PC-9 (cell line): ENCODE measurements at regions not wholly inside any gene's neighbourhood (a gene's known extent, or its start where the extent isn't known, plus 50 kb on each side); places are given as distances from the start of the nearest gene placed in this dataset.

ENCODE experiments used
- BruUV-seq: library from RNA; stranded (reverse); fragments of 400-500 nt; replicated peaks from 2 replicates; lab custom pipeline; 2021; lab: Mats Ljungman, UMichigan
- CTCF ChIA-PET: fragments of 300-600 bp; sonication (Branson Sonifier 250); formaldehyde crosslinking; loops from one replicate; lab custom pipeline; 2022; ENCODE audit warnings: antibody characterized with exemption; lab: Charles Lee
- POLR2A ChIA-PET: fragments of 300-600 bp; sonication (Branson Sonifier 250); formaldehyde crosslinking; loops from one replicate; lab custom pipeline; 2022; ENCODE audit warnings: antibody characterized with exemption; ENCODE audit not compliant: unreplicated experiment; lab: Charles Lee
- DNase-seq, 2 experiments: peaks; one replicate each; pipeline versions ENCODE4 v3.0.0 to v3.0.0-alpha.2; 2015 to 2022; ENCODE audit warnings: mixed read lengths in 1 of 2
- H2AFZ ChIP-seq: fragments of 200-600 bp; sonication (generic); 2 replicates; pipeline ENCODE4 v1.8.1; 2017; ENCODE audit warnings: antibody characterized with exemption
- H3F3A ChIP-seq: fragments of 200-600 bp; sonication (generic); 2 replicates; pipeline ENCODE4 v1.8.1; 2017; ENCODE audit warnings: antibody characterized with exemption, mild to moderate bottlenecking, low read depth; ENCODE audit not compliant: insufficient read depth
- H3K27ac ChIP-seq: fragments of 200-600 bp; sonication (generic); 2 replicates; pipeline ENCODE4 v1.6.1; 2016; ENCODE audit warnings: mixed run types
- H3K27me3 ChIP-seq: fragments of 200-600 bp; sonication (generic); 2 replicates; pipeline ENCODE4 v1.6.1; 2016; ENCODE audit warnings: low read depth, mixed run types; ENCODE audit not compliant: insufficient read depth
- H3K36me3 ChIP-seq: fragments of 200-600 bp; sonication (generic); 2 replicates; pipeline ENCODE4 v1.6.1; 2016; ENCODE audit warnings: low read depth, mixed run types
- H3K4me1 ChIP-seq: fragments of 200-600 bp; sonication (generic); replicated peaks from 2 replicates; pipeline ENCODE4 v1.6.1; 2016; ENCODE audit warnings: mixed run types; ENCODE audit not compliant: insufficient read depth
- H3K4me2 ChIP-seq: fragments of 200-600 bp; sonication (generic); 2 replicates; pipeline ENCODE4 v1.6.1; 2017; ENCODE audit warnings: mixed run types
- H3K4me3 ChIP-seq: fragments of 200-600 bp; sonication (generic); 2 replicates; pipeline ENCODE4 v1.6.1; 2016; ENCODE audit warnings: mixed run types
- H3K79me2 ChIP-seq: fragments of 200-600 bp; sonication (generic); 2 replicates; pipeline ENCODE4 v1.6.1; 2017; ENCODE audit warnings: low read depth, mixed run types
- H3K9me2 ChIP-seq: fragments of 200-600 bp; sonication (generic); 2 replicates; pipeline ENCODE4 v1.8.1; 2017; ENCODE audit warnings: mild to moderate bottlenecking; ENCODE audit not compliant: insufficient read depth
- H3K9me3 ChIP-seq: fragments of 200-600 bp; sonication (generic); 2 replicates; pipeline ENCODE4 v1.8.1; 2016; ENCODE audit warnings: low read depth; ENCODE audit not compliant: insufficient read depth
- H4K20me1 ChIP-seq: fragments of 200-600 bp; sonication (generic); 2 replicates; pipeline ENCODE4 v1.8.1; 2017; ENCODE audit not compliant: insufficient read depth
- EZH2 ChIP-seq: fragments of 200-600 bp; sonication (generic); IDR thresholded peaks from 2 replicates; pipeline ENCODE4 v1.8.0; 2017; ENCODE audit warnings: antibody characterized with exemption, low read depth
- intact Hi-C: fragments of 100-400 bp; cut with micrococcal nuclease; formaldehyde crosslinking; loops from one replicate; pipeline ENCODE4 v1.10.0; 2022; ENCODE audit not compliant: unreplicated experiment
- TF ChIP-seq, protein P1 (sequence below): fragments of 200-600 bp; sonication (generic); conservative IDR thresholded peaks from 2 replicates; pipeline ENCODE4 v1.6.1; 2017; ENCODE audit warnings: mixed run types, antibody characterized with exemption, mild to moderate bottlenecking, moderate library complexity

DNA sequence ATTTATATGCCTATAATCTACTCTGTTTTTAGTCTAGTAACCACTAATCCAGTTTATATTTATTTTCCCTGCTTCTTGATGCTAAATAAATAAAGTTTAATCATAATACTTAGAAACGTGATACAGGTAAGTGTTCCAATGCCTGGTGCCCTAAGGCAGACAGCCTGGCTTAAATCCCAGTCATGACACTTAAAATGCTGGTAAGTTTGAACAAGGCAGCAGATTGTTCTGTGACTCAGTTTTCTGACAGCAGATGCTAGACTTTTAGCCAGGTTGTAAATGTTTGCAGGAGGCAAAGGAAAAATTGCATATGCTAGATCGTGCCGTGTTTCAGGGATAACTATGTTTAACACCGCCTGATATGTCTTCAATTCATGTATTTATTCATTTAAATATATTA, 2661.6 kb downstream of the PCDH7 start:
- Histone ChIP-seq H3K9me2 (no peaks in the 10 kb centered on the region), H3K27me3 (no peaks in the 10 kb centered on the region), H3F3A (no peaks in the 10 kb centered on the region), H3K27ac (no peak overlapping the region), H3K36me3 (no peaks in the 10 kb centered on the region), H3K79me2 (no peaks in the 10 kb centered on the region), H2AFZ (no peak overlapping the region), H4K20me1 (no peaks in the 10 kb centered on the region), H3K4me1 (no peaks in the 10 kb centered on the region), H3K4me3 (no peak overlapping the region), H3K4me2 (no peak overlapping the region), H3K9me3 (0 out of 2 replicates have a peak, but pooled peaks cover 2% of the 10 kb centered on the region)
- ChIA-PET CTCF (no interaction called here), POLR2A (no interaction called here)
- TF ChIP-seq EZH2 = no peak
- TF ChIP-seq, protein P1, sequence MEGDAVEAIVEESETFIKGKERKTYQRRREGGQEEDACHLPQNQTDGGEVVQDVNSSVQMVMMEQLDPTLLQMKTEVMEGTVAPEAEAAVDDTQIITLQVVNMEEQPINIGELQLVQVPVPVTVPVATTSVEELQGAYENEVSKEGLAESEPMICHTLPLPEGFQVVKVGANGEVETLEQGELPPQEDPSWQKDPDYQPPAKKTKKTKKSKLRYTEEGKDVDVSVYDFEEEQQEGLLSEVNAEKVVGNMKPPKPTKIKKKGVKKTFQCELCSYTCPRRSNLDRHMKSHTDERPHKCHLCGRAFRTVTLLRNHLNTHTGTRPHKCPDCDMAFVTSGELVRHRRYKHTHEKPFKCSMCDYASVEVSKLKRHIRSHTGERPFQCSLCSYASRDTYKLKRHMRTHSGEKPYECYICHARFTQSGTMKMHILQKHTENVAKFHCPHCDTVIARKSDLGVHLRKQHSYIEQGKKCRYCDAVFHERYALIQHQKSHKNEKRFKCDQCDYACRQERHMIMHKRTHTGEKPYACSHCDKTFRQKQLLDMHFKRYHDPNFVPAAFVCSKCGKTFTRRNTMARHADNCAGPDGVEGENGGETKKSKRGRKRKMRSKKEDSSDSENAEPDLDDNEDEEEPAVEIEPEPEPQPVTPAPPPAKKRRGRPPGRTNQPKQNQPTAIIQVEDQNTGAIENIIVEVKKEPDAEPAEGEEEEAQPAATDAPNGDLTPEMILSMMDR = no peak
- no peak for DNase-seq
- no TSS peak for BruUV-seq
- intact Hi-C loops = no loop called here

DNA sequence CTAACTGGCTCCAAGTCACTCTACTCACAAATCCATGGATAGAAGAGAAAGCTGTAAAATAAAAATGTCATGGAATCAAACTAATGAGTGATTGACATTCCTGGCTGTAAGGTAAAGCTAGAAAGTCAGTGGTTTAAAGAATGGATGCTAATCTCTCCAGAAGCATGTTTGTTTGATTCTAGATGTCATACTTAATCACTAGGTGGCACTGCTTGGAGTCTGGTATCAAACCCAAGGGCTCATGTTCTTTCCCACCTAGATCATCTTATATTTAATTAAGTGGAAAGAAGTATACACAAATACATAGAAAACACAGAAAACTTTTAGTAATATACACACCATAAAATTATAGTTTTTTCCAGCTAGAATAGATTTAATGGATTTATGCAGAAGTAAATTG, 2666.6 kb downstream of the PCDH7 start:
- Histone ChIP-seq H3K9me3 (0 out of 2 replicates have a peak, but pooled peaks cover 2% of the 10 kb centered on the region), H3K4me3 (no peak overlapping the region), H3K4me2 (no peak overlapping the region), H3K36me3 (no peaks in the 10 kb centered on the region), H3K27ac (no peak overlapping the region), H2AFZ (no peak overlapping the region), H3K9me2 (no peaks in the 10 kb centered on the region), H3K79me2 (no peaks in the 10 kb centered on the region), H3K4me1 (no peaks in the 10 kb centered on the region), H4K20me1 (no peaks in the 10 kb centered on the region), H3K27me3 (no peaks in the 10 kb centered on the region), H3F3A (no peaks in the 10 kb centered on the region)
- TF ChIP-seq EZH2 = no peak
- TF ChIP-seq, protein P1 = no peak
- POLR2A ChIA-PET = no interaction called here
- CTCF ChIA-PET = no interaction called here
- no TSS peak for BruUV-seq
- DNase-seq = no peak
- intact Hi-C loops = no loop called here

DNA sequence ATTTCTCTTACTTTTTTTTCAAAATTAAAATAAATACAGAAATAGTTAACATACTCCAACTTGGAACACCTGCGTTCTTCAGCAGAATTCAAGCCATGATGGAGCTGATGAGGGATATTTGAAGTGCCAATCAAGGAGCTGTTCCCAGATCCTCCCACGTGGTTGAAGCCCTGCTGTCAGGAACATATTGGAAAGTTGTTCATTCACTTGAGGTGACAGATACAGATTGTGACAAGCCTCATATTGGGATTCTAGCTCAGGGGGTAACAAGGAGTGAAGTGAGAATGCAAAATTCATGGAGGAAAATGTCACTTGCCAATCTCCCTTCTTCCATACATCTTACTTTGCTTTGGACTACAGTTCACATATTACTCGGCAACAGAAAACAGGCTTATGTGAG, 2670.8 kb downstream of the PCDH7 start:
- Histone ChIP-seq H4K20me1 (no peaks in the 10 kb centered on the region), H2AFZ (no peak overlapping the region), H3K9me3 (0 out of 2 replicates have a peak, but pooled peaks cover under 1% of the 10 kb centered on the region), H3K79me2 (no peaks in the 10 kb centered on the region), H3F3A (no peaks in the 10 kb centered on the region), H3K4me1 (no peaks in the 10 kb centered on the region), H3K36me3 (no peaks in the 10 kb centered on the region), H3K4me3 (no peak overlapping the region), H3K27me3 (no peaks in the 10 kb centered on the region), H3K4me2 (no peak overlapping the region), H3K9me2 (no peaks in the 10 kb centered on the region), H3K27ac (no peak overlapping the region)
- intact Hi-C loops = no loop called here
- no TSS peak for BruUV-seq
- TF ChIP-seq, protein P1 = no peak
- no peak for TF ChIP-seq EZH2
- POLR2A ChIA-PET = no interaction called here
- CTCF ChIA-PET = no interaction called here
- DNase-seq = no peak
